ENCODE measurements at regions not wholly inside any gene's neighbourhood (a gene's known extent, or its start where the extent isn't known, plus 50 kb on each side); places are given as distances from the start of the nearest gene placed in this dataset.

DNA sequence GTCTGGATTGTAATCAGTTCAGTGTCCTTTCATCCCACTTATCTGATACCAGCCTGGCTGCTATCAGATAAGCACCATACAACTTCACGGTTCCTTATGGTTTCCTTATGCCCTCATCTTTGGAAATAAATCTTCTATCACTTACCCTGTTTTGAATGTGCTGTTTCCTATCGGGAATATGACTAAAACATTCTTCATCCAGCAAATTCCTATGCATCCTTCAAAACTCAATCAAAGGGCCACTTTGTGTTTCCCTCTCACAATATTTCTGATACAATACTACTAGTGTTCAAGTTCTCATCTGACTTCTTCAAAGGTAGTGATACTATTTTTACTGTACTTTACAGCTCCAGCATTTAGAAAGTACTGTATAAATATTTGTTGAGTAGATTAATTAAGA lies 513.2 kb downstream of the OMA1 start:
- Histone ChIP-seq H3K9me3 (no peaks in the 10 kb centered on the region), H3K4me1 (no peaks in the 10 kb centered on the region), H3K36me3 (no peaks in the 10 kb centered on the region), H3K27me3 (peaks cover 0 to 18% (median 0%) of the 10 kb centered on the region in 9 donors), H3K27ac (no peak overlapping the region), H3K4me3 (no peak overlapping the region)
- no peak for ATAC-seq
- 27 to 52% (median 35%) methylated on average over 2 of the region's 2 CpGs for WGBS, 4 donors
- TF ChIP-seq POLR2A (IDR thresholded peaks at IDR 0.05), result no peak
- TF ChIP-seq CTCF (IDR thresholded peaks at IDR 0.05), result no peak
- intact Hi-C loops (cut with DNase I), result no loop called here
- DNase-seq, result no peak

DNA sequence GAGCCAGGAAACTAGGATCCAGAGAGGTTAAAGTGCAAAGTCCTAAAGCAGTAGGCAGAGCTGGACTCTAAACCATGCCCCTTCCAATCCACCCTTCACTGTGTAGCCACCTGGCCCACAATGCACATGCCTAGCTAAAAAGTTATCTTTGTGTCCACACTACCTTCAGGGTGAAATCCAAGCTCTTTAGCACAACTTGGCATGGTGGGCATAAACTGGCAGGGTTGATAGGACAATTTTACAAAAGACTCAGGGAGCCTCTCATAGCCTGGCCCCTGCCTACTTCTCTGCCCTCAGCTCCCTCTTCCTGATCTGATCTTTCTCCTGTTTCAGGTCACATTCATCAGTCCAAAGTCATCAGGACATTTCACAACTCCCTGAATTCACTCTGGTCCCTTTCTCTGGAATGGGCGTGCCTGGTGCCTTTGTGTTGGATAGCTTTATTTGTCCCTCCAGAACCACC lies 513.9 kb downstream of the OMA1 start:
- Histone ChIP-seq H3K4me1 (no peaks in the 10 kb centered on the region), H3K27ac (no peak overlapping the region), H3K9me3 (no peaks in the 10 kb centered on the region), H3K27me3 (peaks cover 0 to 18% (median 0%) of the 10 kb centered on the region in 9 donors), H3K36me3 (no peaks in the 10 kb centered on the region), H3K4me3 (no peak overlapping the region)
- intact Hi-C loops (cut with DNase I), result no loop called here
- ATAC-seq, result no peak
- TF ChIP-seq CTCF (IDR thresholded peaks at IDR 0.05) (no peak), POLR2A (IDR thresholded peaks at IDR 0.05) (no peak)
- WGBS, 4 donors, result 83 to 93% (median 91%) methylated on average over 1 of the region's 1 CpG
- DNase-seq, result no peak

DNA sequence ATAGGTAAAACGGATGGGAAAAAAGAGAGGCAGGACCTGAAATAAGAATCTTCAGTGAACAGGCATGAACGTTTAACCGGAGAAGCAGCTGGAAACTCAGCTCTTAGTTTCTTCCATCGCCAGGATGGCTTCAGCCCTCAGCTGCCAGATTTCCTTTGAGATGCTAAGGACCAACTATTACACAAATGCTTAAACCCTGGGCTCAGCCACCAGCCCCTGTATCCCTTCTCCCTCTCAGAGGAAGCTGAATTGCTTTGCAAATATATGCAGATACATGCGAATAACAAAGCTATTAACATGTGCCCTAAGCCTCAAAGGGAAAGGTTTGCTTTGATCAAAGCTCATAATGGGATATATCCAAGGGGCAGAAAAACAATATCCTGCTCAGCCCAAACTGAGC lies 515.1 kb downstream of the OMA1 start:
- peaks cover 0 to 9% (median 0%) of the 10 kb centered on the region in 9 donors for H3K27me3 ChIP-seq
- TF ChIP-seq POLR2A (IDR thresholded peaks at IDR 0.05) (no peak), CTCF (IDR thresholded peaks at IDR 0.05) (no peak)
- WGBS, 4 donors, result 21 to 41% (median 37%) methylated on average over 5 of the region's 5 CpGs
- H3K27ac ChIP-seq, result no peak overlapping the region
- no peak for ATAC-seq
- no peaks in the 10 kb centered on the region for H3K9me3 ChIP-seq
- intact Hi-C loops (cut with DNase I), result no loop called here
- DNase-seq, result no peak
- H3K36me3 ChIP-seq, result no peaks in the 10 kb centered on the region
- no peaks in the 10 kb centered on the region for H3K4me1 ChIP-seq
- H3K4me3 ChIP-seq, result no peak overlapping the region

- 67 to 84% (median 70%) methylated on average over 3 of the region's 3 CpGs for WGBS, 4 donors
- ATAC-seq, result no peak
Observed at GRCh38 chr1:58030456-58030855, 516.1 kb downstream of the OMA1 start.

More at GRCh38 chr1:58030456-58030855, 516.1 kb downstream of the OMA1 start:
- H3K27me3 ChIP-seq, result peaks cover 0 to 9% (median 0%) of the 10 kb centered on the region in 9 donors
- DNase-seq, result no peak
- no peak overlapping the region for H3K27ac ChIP-seq
- no peak for TF ChIP-seq CTCF (IDR thresholded peaks at IDR 0.05)
- TF ChIP-seq POLR2A (IDR thresholded peaks at IDR 0.05), result no peak
- no peak overlapping the region for H3K4me3 ChIP-seq
- H3K36me3 ChIP-seq, result no peaks in the 10 kb centered on the region
- no peaks in the 10 kb centered on the region for H3K4me1 ChIP-seq
- H3K9me3 ChIP-seq, result no peaks in the 10 kb centered on the region
- intact Hi-C loops (cut with DNase I), result no loop called here
